ENCODE measurements at regions not wholly inside any gene's neighbourhood (a gene's known extent, or its start where the extent isn't known, plus 50 kb on each side); places are given as distances from the start of the nearest gene placed in this dataset.

GRCh38 chr16:18055411-18055916 lies 281.1 kb downstream of the NPIPA8 start:
- no peak for DNase-seq (ENCODE audit: low read depth)

- DNase-seq (ENCODE audit: low read depth): no peak
Observed at GRCh38 chr16:18050777-18051176, 285.8 kb downstream of the NPIPA8 start.

GRCh38 chr16:18050234-18050633 lies 286.3 kb downstream of the NPIPA8 start:
- no peak for DNase-seq (ENCODE audit: low read depth)

GRCh38 chr16:18049547-18050133 lies 286.9 kb downstream of the NPIPA8 start:
- no peak for DNase-seq (ENCODE audit: low read depth)

GRCh38 chr16:18048853-18049546 lies 287.5 kb downstream of the NPIPA8 start:
- no peak for DNase-seq (ENCODE audit: low read depth)

- DNase-seq (ENCODE audit: low read depth): no peak
Observed at GRCh38 chr16:18047761-18048160, 288.8 kb downstream of the NPIPA8 start.

- no peak for DNase-seq (ENCODE audit: low read depth)
Observed at GRCh38 chr16:18045356-18045755, 291.2 kb downstream of the NPIPA8 start.

- DNase-seq (ENCODE audit: low read depth): no peak
Observed at GRCh38 chr16:18041864-18042834, 294.4 kb downstream of the NPIPA8 start.

GRCh38 chr16:18039931-18040330 lies 296.6 kb downstream of the NPIPA8 start:
- DNase-seq (ENCODE audit: low read depth): no peak

- no peak for DNase-seq (ENCODE audit: low read depth)
Observed at GRCh38 chr16:18037051-18037450, 299.5 kb downstream of the NPIPA8 start.

- no peak for DNase-seq (ENCODE audit: low read depth)
Observed at GRCh38 chr16:18024611-18025010, 311.9 kb downstream of the NPIPA8 start.

- DNase-seq (ENCODE audit: low read depth): no peak
Observed at GRCh38 chr16:18018376-18018775, 318.2 kb downstream of the NPIPA8 start.

GRCh38 chr16:18013863-18014262 lies 322.7 kb downstream of the NPIPA8 start:
- no peak for DNase-seq (ENCODE audit: low read depth)

GRCh38 chr16:18008356-18008755 lies 328.2 kb downstream of the NPIPA8 start:
- no peak for DNase-seq (ENCODE audit: low read depth)

- no peak for DNase-seq (ENCODE audit: low read depth)
Observed at GRCh38 chr16:18003033-18003432, 333.5 kb downstream of the NPIPA8 start.

- no peak for DNase-seq (ENCODE audit: low read depth)
Observed at GRCh38 chr16:17998996-17999395, 337.5 kb downstream of the NPIPA8 start.

- DNase-seq (ENCODE audit: low read depth): no peak
Observed at GRCh38 chr16:17998550-17998949, 338.0 kb downstream of the NPIPA8 start.

GRCh38 chr16:17994027-17994426 lies 342.5 kb downstream of the NPIPA8 start:
- DNase-seq (ENCODE audit: low read depth): no peak

GRCh38 chr16:17992416-17992815 lies 344.1 kb downstream of the NPIPA8 start:
- DNase-seq (ENCODE audit: low read depth): no peak

- DNase-seq (ENCODE audit: low read depth): no peak
Observed at GRCh38 chr16:17989255-17989654, 347.3 kb downstream of the NPIPA8 start.

- DNase-seq (ENCODE audit: low read depth): no peak
Observed at GRCh38 chr16:17988839-17989238, 347.7 kb downstream of the NPIPA8 start.

GRCh38 chr16:17986991-17987390 lies 349.5 kb downstream of the NPIPA8 start:
- no peak for DNase-seq (ENCODE audit: low read depth)

GRCh38 chr16:17984810-17985209 lies 351.7 kb downstream of the NPIPA8 start:
- no peak for DNase-seq (ENCODE audit: low read depth)
